GM21529 (cell line): ENCODE measurements at regions not wholly inside any gene's neighbourhood (a gene's known extent, or its start where the extent isn't known, plus 50 kb on each side); places are given as distances from the start of the nearest gene placed in this dataset.

ENCODE experiments used
- ATAC-seq: cut with Tn5 transposase; IDR thresholded peaks from one replicate; pipeline ENCODE4 v1.9.1; 2021; ENCODE audit not compliant: unreplicated experiment

GRCh38 chr1:65741993-65742392 is 50.7 kb upstream of the PDE4B start:
- no peak for ATAC-seq
